ENCODE measurements at regions not wholly inside any gene's neighbourhood (a gene's known extent, or its start where the extent isn't known, plus 50 kb on each side); places are given as distances from the start of the nearest gene placed in this dataset.

GRCh38 chrY:7339391-7340087 is 428.0 kb upstream of the AMELY start:
- Histone ChIP-seq H3K27me3 (ENCODE audit: low read depth) (no peaks in the 10 kb centered on the region), H3K4me1 (peaks cover 17% of the 10 kb centered on the region), H3K27ac (replicated peaks) (peak overlapping the region; percentile 68), H3K36me3 (no peaks in the 10 kb centered on the region), H3K9me3 (replicated peaks) (no peaks in the 10 kb centered on the region), H3K4me3 (no peak overlapping the region)
- intact Hi-C loops (cut with micrococcal nuclease), result loop anchor here (10.0 kb wide), 1 partner anchor 65 kb away; no protein-coding TSS in a partner anchor
- no peak for TF ChIP-seq CTCF (IDR thresholded peaks at IDR 0.05; ENCODE audit: borderline replicate concordance)
- no peak for DNase-seq

DNA sequence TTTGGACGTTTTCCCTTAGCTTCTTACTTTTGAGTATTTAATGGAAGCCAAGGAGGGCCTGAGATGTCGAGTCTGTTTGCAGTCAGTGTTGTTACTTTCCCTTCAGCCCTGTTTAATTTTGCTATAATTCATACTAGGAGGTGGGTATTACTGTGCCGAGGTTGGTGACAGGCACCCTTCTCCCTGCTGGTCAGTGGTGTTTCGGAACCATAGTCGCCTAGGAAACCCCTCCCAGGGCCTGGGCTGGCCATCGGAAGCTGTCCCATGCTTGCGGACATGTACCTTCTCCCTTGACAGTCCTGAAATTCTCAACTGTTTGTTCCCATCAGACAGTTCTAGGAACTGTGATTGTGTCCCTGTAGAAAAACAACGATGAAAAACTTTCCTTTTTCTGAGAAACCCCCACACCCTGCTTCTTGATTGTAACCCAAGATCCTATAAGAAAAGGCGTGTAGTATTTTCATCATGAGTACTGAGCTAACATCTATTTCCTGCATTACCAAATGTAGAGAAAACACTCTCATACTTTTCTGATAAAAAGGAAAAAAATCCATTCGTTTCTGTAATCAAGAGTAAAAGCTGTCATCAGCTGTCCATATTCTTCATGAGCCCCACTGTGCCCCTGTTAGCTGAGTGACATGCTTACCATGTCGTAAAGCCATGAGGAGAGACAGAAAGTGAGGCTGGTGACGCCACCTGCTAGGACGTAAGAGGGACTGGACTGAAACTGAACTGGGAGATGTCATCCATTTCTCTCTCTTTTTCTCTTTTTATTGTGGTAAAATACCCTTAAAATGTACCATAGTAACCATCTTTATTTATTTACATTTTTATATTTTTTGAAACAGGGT is 424.7 kb upstream of the AMELY start:
- peaks cover 5% of the 10 kb centered on the region for H3K36me3 ChIP-seq
- intact Hi-C loops (cut with micrococcal nuclease), result loop anchor here (10.0 kb wide), 1 partner anchor 61 kb away; no protein-coding TSS in a partner anchor
- H3K27ac ChIP-seq (replicated peaks), result no peak overlapping the region
- no peak for TF ChIP-seq CTCF (IDR thresholded peaks at IDR 0.05; ENCODE audit: borderline replicate concordance)
- no peaks in the 10 kb centered on the region for H3K27me3 ChIP-seq (ENCODE audit: low read depth)
- DNase-seq, result no peak
- H3K4me1 ChIP-seq, result peaks cover 11% of the 10 kb centered on the region
- no peak overlapping the region for H3K4me3 ChIP-seq
- H3K9me3 ChIP-seq (replicated peaks), result no peaks in the 10 kb centered on the region

- Histone ChIP-seq H3K4me3 (no peak overlapping the region), H3K36me3 (peaks cover 5% of the 10 kb centered on the region), H3K27ac (replicated peaks) (no peak overlapping the region), H3K27me3 (ENCODE audit: low read depth) (no peaks in the 10 kb centered on the region), H3K9me3 (replicated peaks) (no peaks in the 10 kb centered on the region), H3K4me1 (peaks cover 11% of the 10 kb centered on the region)
- no peak for DNase-seq
- no peak for TF ChIP-seq CTCF (IDR thresholded peaks at IDR 0.05; ENCODE audit: borderline replicate concordance)
- intact Hi-C loops (cut with micrococcal nuclease), result loop anchor here (10.0 kb wide), 1 partner anchor 60 kb away; no protein-coding TSS in a partner anchor
Observed at GRCh38 chrY:7334449-7334848, 422.9 kb upstream of the AMELY start.

DNA sequence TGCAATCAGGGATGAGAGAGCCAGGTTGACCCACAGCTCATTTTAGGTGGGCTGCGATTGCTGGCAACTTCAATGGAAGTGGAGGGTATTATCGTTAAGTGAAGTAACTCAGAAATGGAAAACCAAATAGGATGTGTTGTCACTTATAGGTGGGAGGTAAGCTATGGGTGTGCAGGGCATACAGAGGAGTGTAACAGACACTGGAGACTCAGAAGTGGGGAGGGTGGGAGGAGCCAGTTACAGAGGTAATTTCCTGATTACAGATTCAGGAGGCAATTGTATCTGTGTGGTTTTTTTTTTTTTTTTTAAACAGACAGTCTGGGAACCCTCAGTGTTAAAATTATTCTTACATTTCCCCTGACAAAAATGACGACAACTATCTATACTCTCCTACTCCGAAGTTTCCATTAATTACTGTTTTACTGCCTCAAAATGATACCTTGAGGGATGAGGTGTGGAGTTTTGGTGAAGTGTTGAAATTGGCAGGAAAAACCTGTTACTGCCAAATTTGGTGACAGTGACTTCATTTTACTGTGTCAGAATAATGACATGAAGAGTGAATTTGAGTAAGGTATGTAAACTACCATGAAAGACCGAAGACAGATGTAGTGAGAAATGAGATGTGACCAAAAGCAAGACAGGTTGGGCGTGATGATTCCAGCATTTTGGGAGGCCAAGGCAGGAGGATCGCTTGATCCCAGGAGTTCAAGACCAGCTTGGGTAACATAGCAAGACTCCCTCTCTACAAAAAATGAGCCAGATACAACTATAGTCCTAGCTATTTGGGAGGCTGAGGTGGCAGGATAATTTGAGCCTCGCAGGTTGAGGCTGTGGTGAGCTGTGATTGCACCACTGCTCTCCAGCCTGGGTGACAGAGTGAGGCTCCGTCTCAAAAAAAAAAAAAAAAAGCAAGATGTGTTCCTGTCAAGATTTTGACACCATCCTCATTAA is 415.0 kb upstream of the AMELY start:
- no peaks in the 10 kb centered on the region for H3K4me1 ChIP-seq
- TF ChIP-seq CTCF (IDR thresholded peaks at IDR 0.05; ENCODE audit: borderline replicate concordance), result no peak
- H3K9me3 ChIP-seq (replicated peaks), result no peaks in the 10 kb centered on the region
- no peak for DNase-seq
- no peak overlapping the region for H3K4me3 ChIP-seq
- no peaks in the 10 kb centered on the region for H3K36me3 ChIP-seq
- intact Hi-C loops (cut with micrococcal nuclease), result no loop called here
- no peak overlapping the region for H3K27ac ChIP-seq (replicated peaks)
- H3K27me3 ChIP-seq (ENCODE audit: low read depth), result no peaks in the 10 kb centered on the region

- H3K4me1 ChIP-seq, result peaks cover under 1% of the 10 kb centered on the region
Observed at GRCh38 chrY:7325531-7325930, 414.0 kb upstream of the AMELY start.

More at GRCh38 chrY:7325531-7325930, 414.0 kb upstream of the AMELY start:
- Histone ChIP-seq H3K36me3 (no peaks in the 10 kb centered on the region), H3K27me3 (ENCODE audit: low read depth) (no peaks in the 10 kb centered on the region), H3K9me3 (replicated peaks) (no peaks in the 10 kb centered on the region), H3K27ac (replicated peaks) (no peak overlapping the region), H3K4me3 (no peak overlapping the region)
- no peak for DNase-seq
- no peak for TF ChIP-seq CTCF (IDR thresholded peaks at IDR 0.05; ENCODE audit: borderline replicate concordance)
- intact Hi-C loops (cut with micrococcal nuclease), result no loop called here
